GM12878 (cell line): ENCODE measurements at regions not wholly inside any gene's neighbourhood (a gene's known extent, or its start where the extent isn't known, plus 50 kb on each side); places are given as distances from the start of the nearest gene placed in this dataset.

Experiments
- ATAC-seq: fragments of 200-7000 bp; cut with Tn5 transposase; 3 replicates; pipeline ENCODE4 v1.9.1; 2020; ENCODE audit warnings: mild to moderate bottlenecking, moderate library complexity
- BruUV-seq: library from RNA; stranded (reverse); fragments of 400-500 nt; replicated peaks from 2 replicates; lab custom pipeline; 2021; lab: Mats Ljungman, UMichigan
- CTCF ChIA-PET: fragments of 300-600 bp; sonication (Branson Sonifier 250); formaldehyde crosslinking; extraction: SDS; loops from one replicate; lab custom pipeline; 2021; ENCODE audit warnings: inconsistent platforms; lab: Yijun Ruan, JAX
- POLR2A ChIA-PET: fragments of 350-600 bp; formaldehyde crosslinking; extraction: SDS; loops from one replicate; lab custom pipeline; 2021; ENCODE audit warnings: inconsistent platforms; lab: Charles Lee
- RAD21 ChIA-PET: fragments of 300-600 bp; sonication (Branson Sonifier 250); formaldehyde crosslinking; loops from one replicate; lab custom pipeline; 2023; ENCODE audit warnings: antibody characterized with exemption; ENCODE audit not compliant: unreplicated experiment; lab: Charles Lee
- SMC1A ChIA-PET: fragments of 300-600 bp; sonication (Branson Sonifier 250); formaldehyde crosslinking; loops from one replicate; lab custom pipeline; 2023; ENCODE audit not compliant: unreplicated experiment, uncharacterized antibody; lab: Charles Lee
- DNase-seq: peaks from one replicate; pipeline ENCODE4 v3.0.0-alpha.2; 2011; ENCODE audit warnings: low read depth, low spot score
- FAIRE-seq: peaks from 3 replicates; lab custom pipeline; 2011; peaks lifted over from hg19 to GRCh38; lab: Jason Lieb, UNC
- H2AFZ ChIP-seq: 2 replicates; pipeline ENCODE4 v1.6.0; 2011; ENCODE audit warnings: low read depth, low read length, control low read depth; ENCODE audit not compliant: control insufficient read depth
- H3K27ac ChIP-seq: 2 replicates; pipeline ENCODE4 v1.5.1; 2011; ENCODE audit warnings: control low read depth; ENCODE audit not compliant: control insufficient read depth, insufficient read depth
- H3K27me3 ChIP-seq, 2 experiments: replicated peaks in 1 of 2; 2 replicates each; pipeline versions ENCODE4 v1.6.0 to v1.6.1; 2011; ENCODE audit warnings: low read length in 1 of 2; ENCODE audit not compliant: control insufficient read depth in 2 of 2, insufficient read depth in 2 of 2
- H3K36me3 ChIP-seq, 2 experiments: 2 replicates each; pipeline ENCODE4 v1.5.1; 2011; ENCODE audit warnings: low read length in 1 of 2; ENCODE audit not compliant: control insufficient read depth in 2 of 2, insufficient read depth in 2 of 2
- H3K4me1 ChIP-seq: 2 replicates; pipeline ENCODE4 v1.6.1; 2011; ENCODE audit warnings: mild to moderate bottlenecking, low read length, moderate library complexity, mixed read lengths; ENCODE audit not compliant: control insufficient read depth, insufficient read depth
- H3K4me2 ChIP-seq: 2 replicates; pipeline ENCODE4 v1.6.0; 2011; ENCODE audit warnings: control low read depth; ENCODE audit not compliant: control insufficient read depth, insufficient read depth
- H3K4me3 ChIP-seq: fragments of 200-600 bp; sonication (generic); 2 replicates; pipeline ENCODE4 v1.5.1; 2016
- H3K79me2 ChIP-seq: 2 replicates; pipeline ENCODE4 v1.6.0; 2011; ENCODE audit warnings: low read length; ENCODE audit not compliant: control insufficient read depth, insufficient read depth
- H3K9ac ChIP-seq: 2 replicates; pipeline ENCODE4 v1.8.0; 2011; ENCODE audit warnings: low read length, control low read depth, mixed read lengths; ENCODE audit not compliant: control insufficient read depth, insufficient read depth
- H3K9me3 ChIP-seq: replicated peaks from 3 replicates; pipeline ENCODE4 v1.5.1; 2011; ENCODE audit warnings: mild to moderate bottlenecking, low read length; ENCODE audit not compliant: control insufficient read depth, insufficient read depth
- H4K20me1 ChIP-seq: 2 replicates; pipeline ENCODE4 v1.6.0; 2011; ENCODE audit not compliant: control insufficient read depth, insufficient read depth
- CBX3 ChIP-seq: fragments of 200-600 bp; sonication (generic); IDR thresholded peaks from 2 replicates; pipeline ENCODE4 v1.6.1; 2016; ENCODE audit warnings: low read depth, borderline replicate concordance
- CEBPB ChIP-seq, 2 experiments: fragments of 150-350 bp in 1 of 2; IDR thresholded peaks; 2 replicates each; pipeline ENCODE4 v1.6.1; 2012 to 2014; ENCODE audit warnings: low read depth in 2 of 2, low read length in 2 of 2, borderline replicate concordance in 1 of 2, inconsistent platforms in 1 of 2
- DPF2 ChIP-seq: fragments of 450-650 bp; IDR thresholded peaks from 2 replicates; pipeline ENCODE4 v1.6.1; 2017; ENCODE audit warnings: mild to moderate bottlenecking
- HDGF ChIP-seq: fragments of 450-650 bp; IDR thresholded peaks from 2 replicates; pipeline ENCODE4 v1.6.1; 2016; ENCODE audit warnings: antibody characterized with exemption
- IKZF2 ChIP-seq, 2 experiments: fragments of 450-650 bp; IDR thresholded peaks; 2 replicates each; pipeline ENCODE4 v1.6.1; 2017; ENCODE audit warnings: mild to moderate bottlenecking in 2 of 2, moderate library complexity in 2 of 2
- KDM1A ChIP-seq: fragments of 200-600 bp; sonication (generic); IDR thresholded peaks from 2 replicates; pipeline ENCODE4 v1.6.1; 2016; ENCODE audit warnings: borderline replicate concordance
- KLF5 ChIP-seq: fragments of 450-650 bp; IDR thresholded peaks from 2 replicates; pipeline ENCODE4 v1.6.1; 2014; ENCODE audit warnings: mild to moderate bottlenecking; ENCODE audit not compliant: partially characterized antibody
- MXI1 ChIP-seq: fragments of 150-350 bp; IDR thresholded peaks from 2 replicates; pipeline ENCODE4 v1.6.1; 2011; ENCODE audit warnings: low read depth, mild to moderate bottlenecking, inconsistent platforms, low read length, improper control_type of control experiment
- PML ChIP-seq: IDR thresholded peaks from 2 replicates; pipeline ENCODE4 v1.6.1; 2012; ENCODE audit warnings: low read length, inconsistent platforms
- POU2F2 ChIP-seq: IDR thresholded peaks from 3 replicates; pipeline ENCODE4 v1.6.1; 2011; ENCODE audit warnings: low read depth, mild to moderate bottlenecking, low read length, borderline replicate concordance
- SMAD5 ChIP-seq: IDR thresholded peaks from 2 replicates; pipeline ENCODE4 v1.6.1; 2016; ENCODE audit warnings: antibody characterized with exemption, low read depth
- SMARCA5 ChIP-seq: fragments of 450-650 bp; IDR thresholded peaks from 2 replicates; pipeline ENCODE4 v1.6.1; 2017; ENCODE audit warnings: mild to moderate bottlenecking
- WRNIP1 ChIP-seq: IDR thresholded peaks from 2 replicates; pipeline ENCODE4 v1.6.1; 2011; ENCODE audit warnings: low read depth, low read length, improper control_type of control experiment, borderline replicate concordance
- ZBTB40 ChIP-seq: fragments of 450-650 bp; IDR thresholded peaks from 2 replicates; pipeline ENCODE4 v1.6.1; 2016; ENCODE audit warnings: mild to moderate bottlenecking, moderate library complexity, borderline replicate concordance
- ZNF217 ChIP-seq: fragments of 450-650 bp; IDR thresholded peaks from 2 replicates; pipeline ENCODE4 v1.6.1; 2017; ENCODE audit warnings: antibody characterized with exemption, mild to moderate bottlenecking
- ZZZ3 ChIP-seq: IDR thresholded peaks from 2 replicates; pipeline ENCODE4 v1.6.1; 2011; ENCODE audit warnings: low read depth; ENCODE audit not compliant: control insufficient read depth, insufficient read length
- WGBS: methylation state at CpG from one replicate; pipeline ENCODE4 v1.1.6; 2016; ENCODE audit warnings: low lambda C conversion rate; ENCODE audit not compliant: insufficient replicate concordance, insufficient coverage; ENCODE audit errors: missing lambda C conversion rate; 5-methylcytosine and 5-hydroxymethylcytosine counted together
- in situ Hi-C: fragments of 300-500 bp; cut with MboI; formaldehyde crosslinking; loops from 9 replicates; pipeline ENCODE4 v1.14.3; 2018; ENCODE audit warnings: mixed read lengths
- intact Hi-C: fragments of 100-400 bp; cut with micrococcal nuclease; formaldehyde crosslinking; loops from one replicate; pipeline ENCODE4 v1.14.2; 2022; ENCODE audit not compliant: unreplicated experiment
- TF ChIP-seq, protein P1 (sequence below): IDR thresholded peaks from 2 replicates; pipeline ENCODE4 v1.6.1; 2012; ENCODE audit warnings: mild to moderate bottlenecking, low read depth, low read length
- TF ChIP-seq, protein P2 (sequence below): IDR thresholded peaks from 2 replicates; pipeline ENCODE4 v1.6.1; 2011; ENCODE audit warnings: borderline replicate concordance, low read depth, mild to moderate bottlenecking, moderate library complexity, low read length; ENCODE audit not compliant: insufficient read depth, poor library complexity, severe bottlenecking

- Histone ChIP-seq H3K27me3 (no peaks in the 10 kb centered on the region), H3K4me2 (no peak overlapping the region), H3K36me3 (no peaks in the 10 kb centered on the region), H4K20me1 (no peaks in the 10 kb centered on the region), H3K27ac (no peak overlapping the region), H3K9ac (no peak overlapping the region), H3K79me2 (no peaks in the 10 kb centered on the region), H3K4me3 (no peak overlapping the region), H2AFZ (no peak overlapping the region), H3K9me3 (no peaks in the 10 kb centered on the region), H3K4me1 (no peaks in the 10 kb centered on the region)
- in situ Hi-C loops, result no loop called here
- FAIRE-seq (no peak), DNase-seq (no peak), ATAC-seq (no peak)
- CTCF ChIA-PET, result no interaction called here
- POLR2A ChIA-PET, result no interaction called here
- RAD21 ChIA-PET, result no interaction called here
- BruUV-seq, result no TSS peak
- SMC1A ChIA-PET, result no interaction called here
- 32% methylated on average over 1 of the region's 1 CpG for WGBS
- intact Hi-C loops, result no loop called here
- TF ChIP-seq WRNIP1 (no peak), IKZF2 (IDR thresholded peaks at IDR 0.05) (no peak), HDGF (no peak), ZBTB40 (no peak), CEBPB (IDR thresholded peaks at IDR 0.05; ENCODE audit: borderline replicate concordance in 1 of 2, low read depth in 2 of 2, low read length in 2 of 2) (no peak), ZZZ3 (no peak), DPF2 (no peak), POU2F2 (no peak), ZNF217 (no peak), CBX3 (no peak), KDM1A (no peak), SMAD5 (no peak), SMARCA5 (no peak), PML (no peak), KLF5 (no peak), MXI1 (no peak)
- TF ChIP-seq, protein P1, sequence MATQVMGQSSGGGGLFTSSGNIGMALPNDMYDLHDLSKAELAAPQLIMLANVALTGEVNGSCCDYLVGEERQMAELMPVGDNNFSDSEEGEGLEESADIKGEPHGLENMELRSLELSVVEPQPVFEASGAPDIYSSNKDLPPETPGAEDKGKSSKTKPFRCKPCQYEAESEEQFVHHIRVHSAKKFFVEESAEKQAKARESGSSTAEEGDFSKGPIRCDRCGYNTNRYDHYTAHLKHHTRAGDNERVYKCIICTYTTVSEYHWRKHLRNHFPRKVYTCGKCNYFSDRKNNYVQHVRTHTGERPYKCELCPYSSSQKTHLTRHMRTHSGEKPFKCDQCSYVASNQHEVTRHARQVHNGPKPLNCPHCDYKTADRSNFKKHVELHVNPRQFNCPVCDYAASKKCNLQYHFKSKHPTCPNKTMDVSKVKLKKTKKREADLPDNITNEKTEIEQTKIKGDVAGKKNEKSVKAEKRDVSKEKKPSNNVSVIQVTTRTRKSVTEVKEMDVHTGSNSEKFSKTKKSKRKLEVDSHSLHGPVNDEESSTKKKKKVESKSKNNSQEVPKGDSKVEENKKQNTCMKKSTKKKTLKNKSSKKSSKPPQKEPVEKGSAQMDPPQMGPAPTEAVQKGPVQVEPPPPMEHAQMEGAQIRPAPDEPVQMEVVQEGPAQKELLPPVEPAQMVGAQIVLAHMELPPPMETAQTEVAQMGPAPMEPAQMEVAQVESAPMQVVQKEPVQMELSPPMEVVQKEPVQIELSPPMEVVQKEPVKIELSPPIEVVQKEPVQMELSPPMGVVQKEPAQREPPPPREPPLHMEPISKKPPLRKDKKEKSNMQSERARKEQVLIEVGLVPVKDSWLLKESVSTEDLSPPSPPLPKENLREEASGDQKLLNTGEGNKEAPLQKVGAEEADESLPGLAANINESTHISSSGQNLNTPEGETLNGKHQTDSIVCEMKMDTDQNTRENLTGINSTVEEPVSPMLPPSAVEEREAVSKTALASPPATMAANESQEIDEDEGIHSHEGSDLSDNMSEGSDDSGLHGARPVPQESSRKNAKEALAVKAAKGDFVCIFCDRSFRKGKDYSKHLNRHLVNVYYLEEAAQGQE, result no peak
- TF ChIP-seq, protein P2, sequence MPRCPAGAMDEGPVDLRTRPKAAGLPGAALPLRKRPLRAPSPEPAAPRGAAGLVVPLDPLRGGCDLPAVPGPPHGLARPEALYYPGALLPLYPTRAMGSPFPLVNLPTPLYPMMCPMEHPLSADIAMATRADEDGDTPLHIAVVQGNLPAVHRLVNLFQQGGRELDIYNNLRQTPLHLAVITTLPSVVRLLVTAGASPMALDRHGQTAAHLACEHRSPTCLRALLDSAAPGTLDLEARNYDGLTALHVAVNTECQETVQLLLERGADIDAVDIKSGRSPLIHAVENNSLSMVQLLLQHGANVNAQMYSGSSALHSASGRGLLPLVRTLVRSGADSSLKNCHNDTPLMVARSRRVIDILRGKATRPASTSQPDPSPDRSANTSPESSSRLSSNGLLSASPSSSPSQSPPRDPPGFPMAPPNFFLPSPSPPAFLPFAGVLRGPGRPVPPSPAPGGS, result no peak
Measured at GRCh38 chr12:87140262-87140661, 884.1 kb upstream of the MGAT4C start.
